Mesothelial cell of epicardium (in vitro differentiated cells): ENCODE measurements at regions not wholly inside any gene's neighbourhood (a gene's known extent, or its start where the extent isn't known, plus 50 kb on each side); places are given as distances from the start of the nearest gene placed in this dataset.

Experiments used
- DNase-seq, 2 experiments: peaks; one replicate each; pipeline ENCODE4 v3.0.0; 2021; ENCODE audit warnings: low spot score in 2 of 2; ENCODE audit not compliant: unreplicated experiment in 2 of 2
- H3K27ac Mint-ChIP-seq: 2 replicates; pipeline ENCODE4 v1.8.0; 2021; ENCODE audit warnings: mixed read lengths
- H3K27me3 Mint-ChIP-seq: 2 replicates; pipeline ENCODE4 v1.8.0; 2021; ENCODE audit warnings: low read depth, mixed read lengths
- H3K36me3 Mint-ChIP-seq: 2 replicates; pipeline ENCODE4 v1.8.0; 2021; ENCODE audit warnings: mixed read lengths
- H3K4me1 Mint-ChIP-seq: 2 replicates; pipeline ENCODE4 v1.8.0; 2021; ENCODE audit warnings: mixed read lengths
- H3K4me3 Mint-ChIP-seq: 2 replicates; pipeline ENCODE4 v1.8.0; 2021; ENCODE audit warnings: mild to moderate bottlenecking, moderate library complexity, mixed read lengths
- H3K9me3 Mint-ChIP-seq: 2 replicates; pipeline ENCODE4 v1.8.0; 2021; ENCODE audit warnings: mixed read lengths
- CTCF ChIP-seq: fragments of 200-600 bp; sonication (generic); IDR thresholded peaks from one replicate; pipeline ENCODE4 v1.5.0; 2021; ENCODE audit warnings: antibody characterized with exemption; ENCODE audit not compliant: unreplicated experiment

- no peak for DNase-seq
These were observed 352.6 kb upstream of the CWC22 start for GRCh38 chr2:180359522-180360282.

GRCh38 chr2:180358458-180358857 is 351.4 kb upstream of the CWC22 start:
- H3K9me3 Mint-ChIP-seq: peaks cover 27% of the 10 kb centered on the region
- H3K27ac Mint-ChIP-seq: no peak overlapping the region
- no peak overlapping the region for H3K4me3 Mint-ChIP-seq
- TF ChIP-seq CTCF: no peak
- no peaks in the 10 kb centered on the region for H3K27me3 Mint-ChIP-seq
- no peaks in the 10 kb centered on the region for H3K36me3 Mint-ChIP-seq
- DNase-seq: no peak
- no peaks in the 10 kb centered on the region for H3K4me1 Mint-ChIP-seq

More at GRCh38 chr2:180359522-180360282, 352.6 kb upstream of the CWC22 start:
- Mint-ChIP-seq H3K4me1 (no peaks in the 10 kb centered on the region), H3K4me3 (no peak overlapping the region), H3K9me3 (peaks cover 27% of the 10 kb centered on the region), H3K27ac (no peak overlapping the region), H3K27me3 (no peaks in the 10 kb centered on the region), H3K36me3 (no peaks in the 10 kb centered on the region)
- no peak for TF ChIP-seq CTCF

GRCh38 chr2:180356676-180357075 is 349.6 kb upstream of the CWC22 start:
- Mint-ChIP-seq H3K4me1 (no peaks in the 10 kb centered on the region), H3K36me3 (no peaks in the 10 kb centered on the region), H3K9me3 (peaks cover 27% of the 10 kb centered on the region), H3K4me3 (no peak overlapping the region), H3K27ac (no peak overlapping the region), H3K27me3 (no peaks in the 10 kb centered on the region)
- DNase-seq: no peak
- TF ChIP-seq CTCF: no peak

- DNase-seq: no peak
These were observed 345.5 kb upstream of the CWC22 start for GRCh38 chr2:180352620-180353019.

GRCh38 chr2:180349809-180350208 is 342.7 kb upstream of the CWC22 start:
- no peak for TF ChIP-seq CTCF
- Mint-ChIP-seq H3K4me3 (no peak overlapping the region), H3K27ac (no peak overlapping the region), H3K27me3 (no peaks in the 10 kb centered on the region), H3K36me3 (no peaks in the 10 kb centered on the region), H3K9me3 (peaks cover 24% of the 10 kb centered on the region), H3K4me1 (no peaks in the 10 kb centered on the region)
- no peak for DNase-seq

More at GRCh38 chr2:180352620-180353019, 345.5 kb upstream of the CWC22 start:
- Mint-ChIP-seq H3K9me3 (peaks cover 34% of the 10 kb centered on the region), H3K36me3 (no peaks in the 10 kb centered on the region), H3K27me3 (no peaks in the 10 kb centered on the region), H3K27ac (no peak overlapping the region), H3K4me3 (no peak overlapping the region), H3K4me1 (no peaks in the 10 kb centered on the region)
- TF ChIP-seq CTCF: no peak
